PFSK-1 (cell line): ENCODE measurements at regions not wholly inside any gene's neighbourhood (a gene's known extent, or its start where the extent isn't known, plus 50 kb on each side); places are given as distances from the start of the nearest gene placed in this dataset.

Experiments used
- FOXP2 ChIP-seq: optimal IDR thresholded peaks from 2 replicates; pipeline ENCODE3; 2011; ENCODE audit warnings: borderline replicate concordance, control low read depth, inconsistent platforms; ENCODE audit not compliant: insufficient read depth; ENCODE audit errors: extremely low read length, extremely low read depth
- REST ChIP-seq, 2 experiments: IDR thresholded peaks; 2 replicates each; pipeline versions ENCODE4 v1.6.1 to v1.8.0; 2011 to 2012; ENCODE audit warnings: low read depth in 2 of 2, low read length in 2 of 2, control low read depth in 1 of 2, inconsistent platforms in 1 of 2, mild to moderate bottlenecking in 1 of 2, moderate library complexity in 1 of 2; ENCODE audit not compliant: insufficient read depth in 1 of 2
- SIN3A ChIP-seq: IDR thresholded peaks from 2 replicates; pipeline ENCODE4 v1.6.1; 2012; ENCODE audit warnings: mild to moderate bottlenecking, low read length, moderate library complexity, borderline replicate concordance; ENCODE audit not compliant: insufficient read depth
- TAF1 ChIP-seq: IDR thresholded peaks from 2 replicates; pipeline ENCODE4 v1.6.1; 2012; ENCODE audit warnings: low read length, control low read depth, borderline replicate concordance; ENCODE audit not compliant: insufficient read depth

- TF ChIP-seq FOXP2 (no peak), TAF1 (no peak), SIN3A (no peak), REST (IDR thresholded peaks at IDR 0.05; ENCODE audit: insufficient read depth in 1 of 2, low read depth in 2 of 2, low read length in 2 of 2) (no peak)
Measured at GRCh38 chr2:128921751-128922150, 603.1 kb upstream of the HS6ST1 start.
